GM18499 (cell line): ENCODE measurements at regions not wholly inside any gene's neighbourhood (a gene's known extent, or its start where the extent isn't known, plus 50 kb on each side); places are given as distances from the start of the nearest gene placed in this dataset.

Source experiments
- ATAC-seq: cut with Tn5 transposase; IDR thresholded peaks from one replicate; pipeline ENCODE4 v1.9.1; 2021; ENCODE audit warnings: moderate number of reproducible peaks; ENCODE audit not compliant: insufficient read depth, unreplicated experiment

DNA sequence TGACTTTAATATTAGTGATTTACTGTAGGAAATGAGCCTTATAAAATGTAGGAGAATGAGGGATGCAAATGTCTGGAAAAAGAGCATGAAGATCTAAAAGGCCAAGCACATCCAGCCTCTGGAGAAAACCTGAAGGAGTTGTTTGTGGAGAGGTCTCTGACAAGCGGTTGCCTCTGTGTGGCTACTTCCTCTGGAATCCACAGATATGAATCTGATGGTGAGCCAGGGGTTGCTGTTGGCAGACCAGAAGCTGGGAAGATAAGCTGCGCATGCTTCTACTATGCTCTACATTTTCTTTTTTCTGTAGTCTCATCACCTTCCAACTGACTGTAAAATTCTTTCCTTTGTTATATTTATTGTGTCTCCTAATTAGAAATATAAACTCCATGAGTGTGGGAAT, 248.6 kb downstream of the OLFM3 start:
- ATAC-seq: no peak
